ENCODE measurements at regions not wholly inside any gene's neighbourhood (a gene's known extent, or its start where the extent isn't known, plus 50 kb on each side); places are given as distances from the start of the nearest gene placed in this dataset.
A peak's percentile ranks its signal among the peaks of the same experiment; 100 is the strongest.
"Not testable (repeated sequence)": the region's sequence is repeated elsewhere in the genome, so short reads cannot be mapped to it uniquely, and the experiment has no call there.

- DNase-seq (ENCODE audit: low spot score): no peak
Observed at GRCh38 chr12:78338054-78338785, 507.5 kb downstream of the NAV3 start.

- no peak for DNase-seq (ENCODE audit: low spot score)
Observed at GRCh38 chr12:78340406-78340805, 509.7 kb downstream of the NAV3 start.

GRCh38 chr12:78343657-78344056 is 513.0 kb downstream of the NAV3 start:
- DNase-seq (ENCODE audit: low spot score): no peak

- no peak for DNase-seq (ENCODE audit: low spot score)
Observed at GRCh38 chr12:78359520-78359919, 505.1 kb upstream of the SYT1 start.

GRCh38 chr12:78361683-78362082 is 502.9 kb upstream of the SYT1 start:
- no peak for DNase-seq (ENCODE audit: low spot score)

GRCh38 chr12:78371284-78371683 is 493.3 kb upstream of the SYT1 start:
- no peak for DNase-seq (ENCODE audit: low spot score)

GRCh38 chr12:78375461-78375860 is 489.1 kb upstream of the SYT1 start:
- DNase-seq (ENCODE audit: low spot score): no peak

- no peak for DNase-seq (ENCODE audit: low spot score)
Observed at GRCh38 chr12:78376257-78376656, 488.3 kb upstream of the SYT1 start.

- DNase-seq (ENCODE audit: low spot score): not testable (repeated sequence)
Observed at GRCh38 chr12:78379065-78379464, 485.5 kb upstream of the SYT1 start.

- no peak for DNase-seq (ENCODE audit: low spot score)
Observed at GRCh38 chr12:78383414-78383813, 481.2 kb upstream of the SYT1 start.

- DNase-seq (ENCODE audit: low spot score): no peak
Observed at GRCh38 chr12:78384541-78384940, 480.0 kb upstream of the SYT1 start.

- no peak for DNase-seq (ENCODE audit: low spot score)
Observed at GRCh38 chr12:78385541-78385940, 479.0 kb upstream of the SYT1 start.

- DNase-seq (ENCODE audit: low spot score): no peak
Observed at GRCh38 chr12:78386871-78387270, 477.7 kb upstream of the SYT1 start.

GRCh38 chr12:78387721-78388120 is 476.9 kb upstream of the SYT1 start:
- DNase-seq (ENCODE audit: low spot score): no peak

GRCh38 chr12:78388461-78388860 is 476.1 kb upstream of the SYT1 start:
- DNase-seq (ENCODE audit: low spot score): no peak

- DNase-seq (ENCODE audit: low spot score): no peak
Observed at GRCh38 chr12:78390920-78391319, 473.7 kb upstream of the SYT1 start.

- peak; percentile 11 for DNase-seq (ENCODE audit: low spot score)
Observed at GRCh38 chr12:78392918-78393317, 471.7 kb upstream of the SYT1 start.

- no peak for DNase-seq (ENCODE audit: low spot score)
Observed at GRCh38 chr12:78395961-78396360, 468.6 kb upstream of the SYT1 start.

- DNase-seq (ENCODE audit: low spot score): no peak
Observed at GRCh38 chr12:78396538-78396937, 468.0 kb upstream of the SYT1 start.

GRCh38 chr12:78398750-78399149 is 465.8 kb upstream of the SYT1 start:
- no peak for DNase-seq (ENCODE audit: low spot score)

GRCh38 chr12:78402366-78403134 is 462.0 kb upstream of the SYT1 start:
- no peak for DNase-seq (ENCODE audit: low spot score)

GRCh38 chr12:78403136-78403535 is 461.4 kb upstream of the SYT1 start:
- no peak for DNase-seq (ENCODE audit: low spot score)

- DNase-seq (ENCODE audit: low spot score): no peak
Observed at GRCh38 chr12:78403681-78404080, 460.9 kb upstream of the SYT1 start.

- no peak for DNase-seq (ENCODE audit: low spot score)
Observed at GRCh38 chr12:78406213-78406612, 458.4 kb upstream of the SYT1 start.

Measured in putamen (tissue), 1 donor.